ENCODE measurements at regions not wholly inside any gene's neighbourhood (a gene's known extent, or its start where the extent isn't known, plus 50 kb on each side); places are given as distances from the start of the nearest gene placed in this dataset.

DNA sequence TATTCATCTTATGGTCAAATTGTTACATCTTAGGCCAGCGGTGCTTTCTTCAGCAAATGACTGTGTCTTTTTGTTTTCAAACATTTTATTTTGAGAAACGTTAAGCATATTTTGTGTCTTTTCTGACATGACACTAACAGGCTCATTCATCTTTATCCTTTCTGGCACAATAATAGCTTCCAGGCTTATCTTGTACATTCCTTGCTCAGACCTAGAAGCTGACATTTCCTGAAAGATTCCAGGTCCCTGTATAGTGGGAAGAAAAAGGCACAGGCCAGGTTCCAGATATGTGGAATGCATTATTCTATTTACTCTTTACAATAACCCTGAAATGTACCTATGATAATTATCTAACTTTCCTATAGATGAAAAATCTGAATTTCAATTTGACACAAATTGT is 379.1 kb upstream of the B3GAT1 start:
- TF ChIP-seq, protein P1, sequence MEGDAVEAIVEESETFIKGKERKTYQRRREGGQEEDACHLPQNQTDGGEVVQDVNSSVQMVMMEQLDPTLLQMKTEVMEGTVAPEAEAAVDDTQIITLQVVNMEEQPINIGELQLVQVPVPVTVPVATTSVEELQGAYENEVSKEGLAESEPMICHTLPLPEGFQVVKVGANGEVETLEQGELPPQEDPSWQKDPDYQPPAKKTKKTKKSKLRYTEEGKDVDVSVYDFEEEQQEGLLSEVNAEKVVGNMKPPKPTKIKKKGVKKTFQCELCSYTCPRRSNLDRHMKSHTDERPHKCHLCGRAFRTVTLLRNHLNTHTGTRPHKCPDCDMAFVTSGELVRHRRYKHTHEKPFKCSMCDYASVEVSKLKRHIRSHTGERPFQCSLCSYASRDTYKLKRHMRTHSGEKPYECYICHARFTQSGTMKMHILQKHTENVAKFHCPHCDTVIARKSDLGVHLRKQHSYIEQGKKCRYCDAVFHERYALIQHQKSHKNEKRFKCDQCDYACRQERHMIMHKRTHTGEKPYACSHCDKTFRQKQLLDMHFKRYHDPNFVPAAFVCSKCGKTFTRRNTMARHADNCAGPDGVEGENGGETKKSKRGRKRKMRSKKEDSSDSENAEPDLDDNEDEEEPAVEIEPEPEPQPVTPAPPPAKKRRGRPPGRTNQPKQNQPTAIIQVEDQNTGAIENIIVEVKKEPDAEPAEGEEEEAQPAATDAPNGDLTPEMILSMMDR (IDR thresholded peaks at IDR 0.05) = no peak
- TF ChIP-seq EP300 (IDR thresholded peaks at IDR 0.05) (no peak), POLR2A (IDR thresholded peaks at IDR 0.05) (no peak)
